ENCODE measurements at regions not wholly inside any gene's neighbourhood (a gene's known extent, or its start where the extent isn't known, plus 50 kb on each side); places are given as distances from the start of the nearest gene placed in this dataset.

GRCh38 chr6:134604014-134604676, 286.2 kb upstream of the SGK1 start:
- Histone ChIP-seq H3K9me3 (ENCODE audit: insufficient read depth in 2 of 2, low read depth in 1 of 2, low read length in 1 of 2) (peaks cover 10 to 20% of the 10 kb centered on the region in 2 experiments; a peak in 3 of 4 replicates), H3K27me3 (replicated peaks in 1 of 4; ENCODE audit: control insufficient read depth in 3 of 4, extremely low read depth in 1 of 4, insufficient read depth in 3 of 4, low read length in 3 of 4) (no peaks in the 10 kb centered on the region), H3K4me2 (ENCODE audit: insufficient read depth in 1 of 2, low read depth in 2 of 2, low read length in 2 of 2) (no peak overlapping the region), H3K56ac (replicated peaks; ENCODE audit: insufficient read length, low read depth, low read length) (no peak overlapping the region), H3K79me2 (ENCODE audit: control insufficient read depth in 1 of 2, insufficient read depth in 2 of 2, low read length in 2 of 2) (no peaks in the 10 kb centered on the region), H4K20me1 (replicated peaks in 1 of 2; ENCODE audit: control insufficient read depth in 1 of 2, insufficient read depth in 2 of 2, low read length in 2 of 2) (no peaks in the 10 kb centered on the region), H3K23ac (ENCODE audit: insufficient read length) (no peak overlapping the region), H3K14ac (ENCODE audit: insufficient read length) (no peak overlapping the region), H4K8ac (ENCODE audit: extremely low read depth, insufficient read depth, low read length) (no peak overlapping the region), H4K5ac (ENCODE audit: insufficient read length, low read depth, low read length) (no peak overlapping the region), H3K4me3 (ENCODE audit: extremely low read depth in 1 of 4, insufficient read depth in 2 of 4, low read depth in 3 of 4, low read length in 4 of 4) (no peak overlapping the region), H3K4ac (replicated peaks; ENCODE audit: insufficient read length, low read depth, low read length) (no peak overlapping the region), H3K23me2 (ENCODE audit: low read depth, low read length) (no peaks in the 10 kb centered on the region), H2BK15ac (ENCODE audit: low read length) (no peak overlapping the region), H3K18ac (ENCODE audit: extremely low read depth, low read length) (no peak overlapping the region), H3K4me1 (replicated peaks in 1 of 4; ENCODE audit: control insufficient read depth in 3 of 4, insufficient read depth in 4 of 4, low read length in 3 of 4) (no peaks in the 10 kb centered on the region), H3K79me1 (ENCODE audit: low read depth, low read length) (no peaks in the 10 kb centered on the region), H2BK120ac (replicated peaks; ENCODE audit: low read depth, low read length) (no peak overlapping the region), H2AK5ac (ENCODE audit: low read depth, low read length) (no peak overlapping the region), H2BK12ac (ENCODE audit: low read depth, low read length) (no peak overlapping the region), H2BK20ac (ENCODE audit: low read length) (no peak overlapping the region), H2AFZ (ENCODE audit: low read length) (no peak overlapping the region), H3K27ac (ENCODE audit: low read depth, low read length) (no peak overlapping the region), H2BK5ac (ENCODE audit: low read depth, low read length) (no peak overlapping the region), H3K36me3 (ENCODE audit: control insufficient read depth in 2 of 4, insufficient read depth in 4 of 4, low read length in 3 of 4) (peaks cover 0 to 3% (median 0%) of the 10 kb centered on the region in 4 experiments; a peak in 1 of 8 replicates), H4K91ac (replicated peaks; ENCODE audit: insufficient read length, low read length) (no peak overlapping the region), H3K9ac (replicated peaks in 1 of 4; ENCODE audit: extremely low read depth in 1 of 4, low read depth in 3 of 4, low read length in 3 of 4) (no peak overlapping the region)
- WGBS, 2 experiments (ENCODE audit: extremely low coverage in 1 of 2, insufficient coverage in 1 of 2, insufficient read length in 1 of 2, insufficient replicate concordance in 2 of 2, low coverage in 1 of 2, low lambda C conversion rate in 2 of 2, missing lambda C conversion rate in 1 of 2), result 85% methylated on average over 15 of the region's 20 CpGs; no CpG with 5 or more reads in 1 of the 2 experiments
- CTCF ChIA-PET (ENCODE audit: partially characterized antibody), result interaction anchor here (0.8 to 1.1 kb wide), 3 partner anchors 19 to 481 kb away, joined by 3 to 4 read pairs (median 4); no protein-coding TSS in a partner anchor
- DNase-seq (ENCODE audit: low read depth in 1 of 2, low spot score in 2 of 2) (no peak), FAIRE-seq (no peak)
- POLR2A ChIA-PET (ENCODE audit: partially characterized antibody), result no interaction called here
- TF ChIP-seq NANOG (IDR thresholded peaks at IDR 0.05; ENCODE audit: insufficient read depth, low read depth, low read length, poor library complexity, severe bottlenecking) (no peak), RAD21 (IDR thresholded peaks at IDR 0.05 in 1 of 2, conservative IDR thresholded peaks at IDR 0.05 in 1 of 2; ENCODE audit: low read depth in 2 of 2, low read length in 2 of 2) (no peak), SIRT6 (IDR thresholded peaks at IDR 0.05; ENCODE audit: low read length) (no peak), CBX8 (IDR thresholded peaks at IDR 0.05; ENCODE audit: borderline replicate concordance, low read depth, low read length) (no peak), CEBPB (IDR thresholded peaks at IDR 0.05; ENCODE audit: low read depth, low read length) (no peak), RBBP5 (IDR thresholded peaks at IDR 0.05; ENCODE audit: borderline replicate concordance, low read depth, low read length) (no peak), TAF1 (IDR thresholded peaks at IDR 0.05; ENCODE audit: low read depth, low read length) (no peak), CHD1 (IDR thresholded peaks at IDR 0.05; ENCODE audit: low read depth, low read length) (no peak), BRCA1 (IDR thresholded peaks at IDR 0.05; ENCODE audit: low read depth, low read length) (no peak), E2F6 (IDR thresholded peaks at IDR 0.05) (no peak), POLR2AphosphoS5 (IDR thresholded peaks at IDR 0.05; ENCODE audit: low read depth, low read length) (no peak), SP1 (IDR thresholded peaks at IDR 0.05; ENCODE audit: low read depth, low read length) (no peak)
